ENCODE measurements at regions not wholly inside any gene's neighbourhood (a gene's known extent, or its start where the extent isn't known, plus 50 kb on each side); places are given as distances from the start of the nearest gene placed in this dataset.
A peak's percentile ranks its signal among the peaks of the same experiment; 100 is the strongest.
"Not testable (repeated sequence)": the region's sequence is repeated elsewhere in the genome, so short reads cannot be mapped to it uniquely, and the experiment has no call there.

DNA sequence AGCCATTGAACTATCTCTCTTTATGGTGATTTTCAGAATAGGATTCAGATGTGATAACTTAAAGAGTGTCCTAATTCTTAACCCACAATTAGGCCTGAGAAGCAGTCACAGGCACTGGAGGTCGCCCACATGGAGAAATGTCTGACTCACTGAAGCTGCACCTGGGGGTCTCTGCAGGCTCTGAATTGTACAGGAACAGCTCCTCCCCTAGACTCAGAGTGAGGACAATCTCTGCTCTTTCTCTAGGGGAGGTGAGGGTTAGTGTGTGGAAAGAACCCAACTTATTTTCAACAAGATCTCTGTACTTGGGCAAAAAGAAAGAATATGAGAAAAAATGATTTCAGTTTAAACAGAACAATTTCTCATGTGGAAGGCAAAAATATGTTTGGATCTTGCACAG lies 1124.6 kb downstream of the TMEM121 start:
- no peak for ATAC-seq
- intact Hi-C loops (cut with DNase I), result no loop called here
- WGBS, 2 donors, result 0 to 17% methylated on average over 1 of the region's 1 CpG
- Histone ChIP-seq H3K36me3 (replicated peaks in 1 of 2; ENCODE audit: insufficient read depth in 1 of 2, low read depth in 2 of 2) (no peaks in the 10 kb centered on the region), H3K27ac (no peak overlapping the region), H3K9me3 (no peaks in the 10 kb centered on the region), H3K4me3 (no peak overlapping the region), H3K27me3 (no peaks in the 10 kb centered on the region), H3K4me1 (no peaks in the 10 kb centered on the region)
- TF ChIP-seq, protein P1, sequence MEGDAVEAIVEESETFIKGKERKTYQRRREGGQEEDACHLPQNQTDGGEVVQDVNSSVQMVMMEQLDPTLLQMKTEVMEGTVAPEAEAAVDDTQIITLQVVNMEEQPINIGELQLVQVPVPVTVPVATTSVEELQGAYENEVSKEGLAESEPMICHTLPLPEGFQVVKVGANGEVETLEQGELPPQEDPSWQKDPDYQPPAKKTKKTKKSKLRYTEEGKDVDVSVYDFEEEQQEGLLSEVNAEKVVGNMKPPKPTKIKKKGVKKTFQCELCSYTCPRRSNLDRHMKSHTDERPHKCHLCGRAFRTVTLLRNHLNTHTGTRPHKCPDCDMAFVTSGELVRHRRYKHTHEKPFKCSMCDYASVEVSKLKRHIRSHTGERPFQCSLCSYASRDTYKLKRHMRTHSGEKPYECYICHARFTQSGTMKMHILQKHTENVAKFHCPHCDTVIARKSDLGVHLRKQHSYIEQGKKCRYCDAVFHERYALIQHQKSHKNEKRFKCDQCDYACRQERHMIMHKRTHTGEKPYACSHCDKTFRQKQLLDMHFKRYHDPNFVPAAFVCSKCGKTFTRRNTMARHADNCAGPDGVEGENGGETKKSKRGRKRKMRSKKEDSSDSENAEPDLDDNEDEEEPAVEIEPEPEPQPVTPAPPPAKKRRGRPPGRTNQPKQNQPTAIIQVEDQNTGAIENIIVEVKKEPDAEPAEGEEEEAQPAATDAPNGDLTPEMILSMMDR (IDR thresholded peaks at IDR 0.05), result no peak
- TF ChIP-seq POLR2A (IDR thresholded peaks at IDR 0.05), result no peak
- no peak for DNase-seq

DNA sequence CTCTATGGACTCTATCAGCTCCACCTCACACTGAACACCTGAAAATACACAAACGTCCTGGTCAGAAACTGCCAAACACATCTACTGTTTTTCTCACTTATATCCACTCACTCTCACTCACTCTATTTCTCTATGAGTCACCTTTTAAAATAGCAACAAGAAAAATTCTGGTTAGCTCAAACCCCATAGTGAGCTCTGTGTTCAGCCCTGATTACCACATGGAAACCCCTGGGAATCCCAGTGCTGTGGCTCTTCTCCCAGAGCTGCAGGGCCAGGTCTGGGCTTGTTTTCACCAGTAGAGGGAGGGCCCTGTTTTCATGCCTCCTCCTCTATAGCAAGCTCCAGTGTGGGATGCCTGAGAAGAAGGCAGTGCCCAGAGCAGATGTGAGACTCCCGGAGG lies 1126.1 kb downstream of the TMEM121 start:
- ATAC-seq, result no peak
- intact Hi-C loops (cut with DNase I), result no loop called here
- TF ChIP-seq, protein P1 (IDR thresholded peaks at IDR 0.05), result no peak
- no peak for TF ChIP-seq POLR2A (IDR thresholded peaks at IDR 0.05)

DNA sequence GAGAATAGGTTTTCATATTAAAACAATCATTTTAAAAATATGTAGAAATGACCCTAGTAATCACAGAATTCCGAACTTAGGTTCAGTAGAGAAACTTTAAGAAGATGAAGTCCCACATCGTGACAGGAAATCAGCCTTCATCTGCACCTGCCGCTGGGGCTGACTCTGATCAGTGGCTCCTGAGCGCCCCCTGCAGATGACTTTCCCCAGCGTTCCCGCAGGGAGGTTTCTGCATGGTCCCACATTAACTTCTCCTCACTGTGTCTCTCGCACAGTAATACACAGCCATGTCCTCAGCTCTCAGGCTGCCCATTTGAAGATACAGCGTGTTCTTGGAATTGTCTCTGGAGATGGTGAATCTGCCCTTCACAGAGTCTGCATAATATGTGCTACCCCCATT lies 1131.1 kb downstream of the TMEM121 start:
- no peak for ATAC-seq
- WGBS, 2 donors, result 39 to 53% methylated on average over 8 of the region's 8 CpGs

More for the DNA sequence above, 1126.1 kb downstream of the TMEM121 start:
- Histone ChIP-seq H3K9me3 (no peaks in the 10 kb centered on the region), H3K4me3 (no peak overlapping the region), H3K4me1 (no peaks in the 10 kb centered on the region), H3K27ac (no peak overlapping the region), H3K27me3 (no peaks in the 10 kb centered on the region), H3K36me3 (replicated peaks in 1 of 2; ENCODE audit: insufficient read depth in 1 of 2, low read depth in 2 of 2) (no peaks in the 10 kb centered on the region)
- no peak for DNase-seq
- 39 to 42% methylated on average over 2 of the region's 2 CpGs for WGBS, 2 donors

DNA sequence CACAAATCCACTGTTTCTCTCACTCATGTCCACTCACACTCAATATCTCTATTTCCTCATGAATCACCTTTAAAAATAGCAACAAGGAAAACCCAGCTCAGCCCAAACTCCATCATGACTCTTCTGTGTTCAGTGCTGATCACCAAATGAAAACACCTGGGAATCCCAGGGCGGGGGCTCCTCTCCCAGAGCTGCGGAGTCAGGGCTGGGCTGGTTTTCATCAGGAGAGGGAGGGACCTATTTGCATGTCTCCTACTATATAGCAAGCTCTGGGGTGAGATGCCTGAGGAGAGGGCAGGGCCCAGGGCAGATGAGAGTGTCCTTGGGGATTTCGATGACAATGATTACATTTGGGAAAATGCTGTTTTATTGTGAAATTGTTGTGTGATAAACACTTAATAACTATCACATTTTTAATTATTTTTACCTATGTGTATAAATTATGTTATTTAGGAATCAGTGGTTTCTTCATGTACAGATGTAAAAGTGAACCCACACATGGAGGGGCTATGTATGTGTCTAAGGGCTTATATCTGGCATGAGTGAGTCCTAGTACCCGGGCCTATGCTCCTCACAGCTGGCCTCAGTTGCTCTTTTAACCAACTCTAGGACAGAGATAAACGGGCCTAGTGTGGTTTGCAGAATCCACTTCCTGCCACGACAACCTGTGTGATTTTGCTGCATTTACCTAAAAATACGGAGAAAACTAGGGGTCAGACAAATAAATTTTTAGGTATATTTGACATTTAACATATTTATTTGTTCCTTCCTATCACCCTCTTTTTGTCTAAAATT lies 1131.9 kb downstream of the TMEM121 start:
- ATAC-seq; H3K9me3 ChIP-seq; H3K4me3 ChIP-seq; intact Hi-C loops (cut with DNase I); H3K27me3 ChIP-seq; H3K4me1 ChIP-seq; DNase-seq; H3K36me3 ChIP-seq (replicated peaks in 1 of 2; ENCODE audit: insufficient read depth in 1 of 2, low read depth in 2 of 2); H3K27ac ChIP-seq: not testable (repeated sequence)
- 46 to 54% methylated on average over 7 of the region's 7 CpGs for WGBS, 2 donors

More for the DNA sequence above, 1131.1 kb downstream of the TMEM121 start:
- Histone ChIP-seq H3K9me3 (no peaks in the 10 kb centered on the region), H3K36me3 (replicated peaks in 1 of 2; ENCODE audit: insufficient read depth in 1 of 2, low read depth in 2 of 2) (no peaks in the 10 kb centered on the region), H3K4me3 (no peak overlapping the region), H3K4me1 (no peaks in the 10 kb centered on the region), H3K27ac (no peak overlapping the region), H3K27me3 (no peaks in the 10 kb centered on the region)
- intact Hi-C loops (cut with DNase I), result no loop called here
- no peak for TF ChIP-seq POLR2A (IDR thresholded peaks at IDR 0.05)
- TF ChIP-seq, protein P1 (IDR thresholded peaks at IDR 0.05), result peak in 2 of 7 experiments; percentile 8 to 14
- peak in 2 of 4 donors; percentile 5 to 23 for DNase-seq

DNA sequence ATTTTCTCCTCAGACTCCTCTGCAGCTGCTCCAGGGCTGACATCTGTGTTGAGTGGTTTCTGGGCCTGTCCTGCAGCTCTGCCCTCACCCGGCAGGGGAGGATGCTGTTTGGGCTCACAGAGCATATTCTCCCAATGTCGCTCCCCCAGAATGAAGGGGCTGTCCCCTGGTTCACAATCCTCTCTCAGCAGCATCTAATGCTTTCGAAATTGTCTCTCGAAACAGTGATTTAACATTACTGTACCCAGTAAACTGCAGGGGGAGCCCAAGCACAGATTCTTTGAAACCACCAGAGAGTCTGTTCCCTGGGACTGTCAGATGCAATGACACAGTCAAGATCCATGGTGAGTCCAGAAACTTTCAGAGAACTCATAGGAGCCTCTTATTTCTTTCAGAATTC lies 1135.2 kb downstream of the TMEM121 start:
- ATAC-seq; intact Hi-C loops (cut with DNase I): not testable (repeated sequence)

More for the DNA sequence above, 1135.2 kb downstream of the TMEM121 start:
- H3K36me3 ChIP-seq (replicated peaks in 1 of 2; ENCODE audit: insufficient read depth in 1 of 2, low read depth in 2 of 2); H3K9me3 ChIP-seq; H3K27ac ChIP-seq; H3K4me1 ChIP-seq; H3K4me3 ChIP-seq; H3K27me3 ChIP-seq: not testable (repeated sequence)
- 30 to 37% methylated on average over 3 to 4 of the region's 4 CpGs for WGBS, 2 donors
- TF ChIP-seq, protein P1 (IDR thresholded peaks at IDR 0.05), result peak in 5 of 7 experiments; percentile 9 to 30 (median 25)
- DNase-seq, result peak; percentile 19 to 35 (median 22)

All from body of pancreas (tissue), 4 donors.